Caco-2 (cell line): ENCODE measurements at regions not wholly inside any gene's neighbourhood (a gene's known extent, or its start where the extent isn't known, plus 50 kb on each side); places are given as distances from the start of the nearest gene placed in this dataset.

ENCODE experiments used
- BruUV-seq: library from RNA; stranded (reverse); fragments of 400-500 nt; replicated peaks from 2 replicates; lab custom pipeline; 2021; lab: Mats Ljungman, UMichigan
- CTCF ChIA-PET: fragments of 300-600 bp; sonication (Branson Sonifier 250); formaldehyde crosslinking; loops from one replicate; lab custom pipeline; 2022; ENCODE audit warnings: antibody characterized with exemption; lab: Charles Lee
- POLR2A ChIA-PET: fragments of 300-600 bp; sonication (Branson Sonifier 250); formaldehyde crosslinking; loops from one replicate; lab custom pipeline; 2022; ENCODE audit warnings: antibody characterized with exemption; lab: Charles Lee
- DNase-seq, 2 experiments: peaks; one replicate each; pipeline versions ENCODE4 v3.0.0 to v3.0.0-alpha.2; 2020 to 2022
- H3K27me3 ChIP-seq: replicated peaks from 2 replicates; pipeline ENCODE4 v1.6.0; 2011; ENCODE audit warnings: low read length; ENCODE audit not compliant: control insufficient read depth, insufficient read depth
- H3K36me3 ChIP-seq: 2 replicates; pipeline ENCODE4 v1.5.1; 2011; ENCODE audit warnings: low read length; ENCODE audit not compliant: control insufficient read depth, insufficient read depth
- H3K4me1 ChIP-seq: fragments of 250-450 bp; sonication (Bioruptor Pico); 2 replicates; pipeline ENCODE4 v1.5.1; 2020; ENCODE audit warnings: mild to moderate bottlenecking
- H3K4me3 ChIP-seq: 2 replicates; pipeline ENCODE4 v1.5.1; 2011; ENCODE audit warnings: low read depth, mild to moderate bottlenecking, control low read depth, low read length
- H3K9me3 ChIP-seq: fragments of 250-450 bp; sonication (Bioruptor Pico); 2 replicates; pipeline ENCODE4 v1.5.1; 2020; ENCODE audit warnings: mild to moderate bottlenecking, moderate library complexity
- H3K27ac Mint-ChIP-seq: one replicate; pipeline ENCODE4 v1.8.0; 2022; ENCODE audit warnings: mixed read lengths; ENCODE audit not compliant: unreplicated experiment
- H3K27me3 Mint-ChIP-seq: one replicate; pipeline ENCODE4 v1.8.0; 2022; ENCODE audit warnings: mixed read lengths; ENCODE audit not compliant: insufficient read depth, unreplicated experiment
- H3K36me3 Mint-ChIP-seq: one replicate; pipeline ENCODE4 v1.8.0; 2022; ENCODE audit warnings: mild to moderate bottlenecking, mixed read lengths; ENCODE audit not compliant: insufficient read depth, unreplicated experiment
- H3K4me1 Mint-ChIP-seq: one replicate; pipeline ENCODE4 v1.8.0; 2022; ENCODE audit warnings: low read depth, mixed read lengths; ENCODE audit not compliant: unreplicated experiment
- H3K4me3 Mint-ChIP-seq: one replicate; pipeline ENCODE4 v1.8.0; 2022; ENCODE audit warnings: mild to moderate bottlenecking, moderate library complexity, mixed read lengths; ENCODE audit not compliant: unreplicated experiment
- H3K9me3 Mint-ChIP-seq: one replicate; pipeline ENCODE4 v1.8.0; 2022; ENCODE audit warnings: mixed read lengths; ENCODE audit not compliant: unreplicated experiment
- intact Hi-C: fragments of 100-400 bp; cut with micrococcal nuclease; formaldehyde crosslinking; loops from one replicate; pipeline ENCODE4 v1.10.0; 2022; ENCODE audit not compliant: unreplicated experiment
- TF ChIP-seq, protein P1 (sequence below), 2 experiments: fragments of 200-600 bp in 1 of 2; IDR thresholded peaks; 1 replicate in 1 of 2; 2 replicates in 1 of 2; pipeline versions ENCODE4 v1.5.1 to v1.8.0; 2011 to 2022; ENCODE audit warnings: antibody characterized with exemption in 1 of 2, control low read depth in 1 of 2, inconsistent platforms in 1 of 2, low read depth in 1 of 2, low read length in 1 of 2, mild to moderate bottlenecking in 1 of 2, moderate library complexity in 1 of 2; ENCODE audit not compliant: insufficient read depth in 1 of 2, severe bottlenecking in 1 of 2, unreplicated experiment in 1 of 2

DNA sequence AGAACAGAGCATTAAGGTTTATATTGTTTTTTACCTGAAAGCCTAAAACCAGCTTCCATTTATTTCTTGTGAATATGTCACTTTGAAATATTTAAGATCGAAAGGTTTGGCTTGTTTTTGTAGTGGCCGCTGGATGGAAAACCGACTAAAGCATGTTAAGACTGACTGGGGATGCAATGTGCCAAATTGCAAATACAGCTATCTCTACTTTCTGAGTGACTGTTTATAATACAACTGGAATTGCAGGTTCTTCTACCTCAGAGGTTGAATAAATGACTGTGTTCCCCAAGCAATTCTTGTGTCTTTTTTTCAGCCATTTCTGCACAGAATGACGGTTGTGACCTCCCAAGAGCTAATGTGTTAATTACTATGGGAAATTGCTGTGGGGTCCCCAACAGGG, 50.0 kb upstream of the TMTC4 start:
- TF ChIP-seq, protein P1, sequence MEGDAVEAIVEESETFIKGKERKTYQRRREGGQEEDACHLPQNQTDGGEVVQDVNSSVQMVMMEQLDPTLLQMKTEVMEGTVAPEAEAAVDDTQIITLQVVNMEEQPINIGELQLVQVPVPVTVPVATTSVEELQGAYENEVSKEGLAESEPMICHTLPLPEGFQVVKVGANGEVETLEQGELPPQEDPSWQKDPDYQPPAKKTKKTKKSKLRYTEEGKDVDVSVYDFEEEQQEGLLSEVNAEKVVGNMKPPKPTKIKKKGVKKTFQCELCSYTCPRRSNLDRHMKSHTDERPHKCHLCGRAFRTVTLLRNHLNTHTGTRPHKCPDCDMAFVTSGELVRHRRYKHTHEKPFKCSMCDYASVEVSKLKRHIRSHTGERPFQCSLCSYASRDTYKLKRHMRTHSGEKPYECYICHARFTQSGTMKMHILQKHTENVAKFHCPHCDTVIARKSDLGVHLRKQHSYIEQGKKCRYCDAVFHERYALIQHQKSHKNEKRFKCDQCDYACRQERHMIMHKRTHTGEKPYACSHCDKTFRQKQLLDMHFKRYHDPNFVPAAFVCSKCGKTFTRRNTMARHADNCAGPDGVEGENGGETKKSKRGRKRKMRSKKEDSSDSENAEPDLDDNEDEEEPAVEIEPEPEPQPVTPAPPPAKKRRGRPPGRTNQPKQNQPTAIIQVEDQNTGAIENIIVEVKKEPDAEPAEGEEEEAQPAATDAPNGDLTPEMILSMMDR (IDR thresholded peaks at IDR 0.05; ENCODE audit: insufficient read depth in 1 of 2, low read depth in 1 of 2, low read length in 1 of 2, severe bottlenecking in 1 of 2, unreplicated experiment in 1 of 2), result no peak
- intact Hi-C loops, result loop anchor here (5.0 kb wide), 1 partner anchor 403 kb away; no protein-coding TSS in a partner anchor
- peak in 1 of 2 experiments; percentile 26 for DNase-seq
- Mint-ChIP-seq H3K27me3 (no peaks in the 10 kb centered on the region), H3K27ac (no peak overlapping the region), H3K4me3 (no peak overlapping the region), H3K9me3 (peaks cover 24% of the 10 kb centered on the region), H3K36me3 (no peaks in the 10 kb centered on the region), H3K4me1 (peaks cover 17% of the 10 kb centered on the region)
- Histone ChIP-seq H3K4me3 (no peak overlapping the region), H3K36me3 (peaks cover 1% of the 10 kb centered on the region; the same call in 1 of the 2 replicates), H3K9me3 (peaks cover 20% of the 10 kb centered on the region), H3K27me3 (no peaks in the 10 kb centered on the region), H3K4me1 (peaks cover 11% of the 10 kb centered on the region; the same call in 1 of the 2 replicates)
- BruUV-seq, result no TSS peak
- CTCF ChIA-PET, result interaction anchor here (0.6 to 1.3 kb wide), 2 partner anchors 10 to 207 kb away, joined by 3 to 5 read pairs; no protein-coding TSS in a partner anchor
- POLR2A ChIA-PET, result no interaction called here
